ENCODE measurements at regions not wholly inside any gene's neighbourhood (a gene's known extent, or its start where the extent isn't known, plus 50 kb on each side); places are given as distances from the start of the nearest gene placed in this dataset.
A peak's percentile ranks its signal among the peaks of the same experiment; 100 is the strongest.
"Not testable (repeated sequence)": the region's sequence is repeated elsewhere in the genome, so short reads cannot be mapped to it uniquely, and the experiment has no call there.

- H3K27ac ChIP-seq (ENCODE audit: low read length), result no peak overlapping the region
- H3K4me1 ChIP-seq (ENCODE audit: control insufficient read depth in 1 of 2, extremely low read depth in 1 of 2, insufficient read depth in 2 of 2, low read length in 2 of 2), result no peaks in the 10 kb centered on the region
- Mint-ChIP-seq H3K9me3 (no peaks in the 10 kb centered on the region), H3K27me3 (peaks cover under 1 to 1% of the 10 kb centered on the region in 2 donors), H3K36me3 (no peaks in the 10 kb centered on the region), H3K4me3 (no peak overlapping the region), H3K4me1 (no peaks in the 10 kb centered on the region), H3K27ac (no peak overlapping the region)
- H3K27me3 ChIP-seq (replicated peaks in 1 of 2; ENCODE audit: control insufficient read depth in 2 of 2, extremely low read depth in 1 of 2, insufficient read depth in 2 of 2, low read length in 1 of 2), result no peaks in the 10 kb centered on the region
- ChIA-PET POLR2A (no interaction called here), CTCF (no interaction called here)
- no peaks in the 10 kb centered on the region for H3K36me3 ChIP-seq (ENCODE audit: control insufficient read depth in 2 of 2, extremely low read depth in 1 of 2, insufficient read depth in 1 of 2, low read length in 1 of 2)
- no peak for ATAC-seq (replicated peaks in 1 of 4)
- no peaks in the 10 kb centered on the region for H3K9me3 ChIP-seq
- WGBS (ENCODE audit: insufficient coverage), result 81% methylated on average over 3 of the region's 3 CpGs
- DNase-seq, result no peak
- no peak overlapping the region for H3K4me3 ChIP-seq (ENCODE audit: control insufficient read depth in 1 of 2, extremely low read depth in 1 of 2, low read length in 1 of 2)
These were observed 82.9 kb upstream of the NAMPT start for GRCh38 chr7:106367664-106368063.

GRCh38 chr7:106367018-106367420, 82.2 kb upstream of the NAMPT start:
- Mint-ChIP-seq H3K4me3 (no peak overlapping the region), H3K27ac (no peak overlapping the region), H3K27me3 (peaks cover 7% of the 10 kb centered on the region in 2 donors), H3K4me1 (no peaks in the 10 kb centered on the region), H3K36me3 (no peaks in the 10 kb centered on the region), H3K9me3 (no peaks in the 10 kb centered on the region)
- DNase-seq, result peak in 2 of 35 experiments; percentile 15 to 22
- Histone ChIP-seq H3K9me3 (no peaks in the 10 kb centered on the region), H3K36me3 (ENCODE audit: control insufficient read depth in 2 of 2, extremely low read depth in 1 of 2, insufficient read depth in 1 of 2, low read length in 1 of 2) (no peaks in the 10 kb centered on the region), H3K27me3 (replicated peaks in 1 of 2; ENCODE audit: control insufficient read depth in 2 of 2, extremely low read depth in 1 of 2, insufficient read depth in 2 of 2, low read length in 1 of 2) (no peaks in the 10 kb centered on the region), H3K27ac (ENCODE audit: low read length) (no peak overlapping the region), H3K4me3 (ENCODE audit: control insufficient read depth in 1 of 2, extremely low read depth in 1 of 2, low read length in 1 of 2) (no peak overlapping the region), H3K4me1 (ENCODE audit: control insufficient read depth in 1 of 2, extremely low read depth in 1 of 2, insufficient read depth in 2 of 2, low read length in 2 of 2) (no peaks in the 10 kb centered on the region)
- ChIA-PET POLR2A (interaction anchor here in 1 of 2 donors (0.6 kb wide), 1 partner anchor 789 kb away, joined by 3 read pairs; no protein-coding TSS in a partner anchor), CTCF (no interaction called here)
- WGBS (ENCODE audit: insufficient coverage), result 70% methylated on average over 3 of the region's 3 CpGs
- ATAC-seq (replicated peaks in 1 of 4), result no peak

- H3K27ac Mint-ChIP-seq, result no peak overlapping the region
- no peaks in the 10 kb centered on the region for H3K27me3 ChIP-seq (replicated peaks in 1 of 2; ENCODE audit: control insufficient read depth in 2 of 2, extremely low read depth in 1 of 2, insufficient read depth in 2 of 2, low read length in 1 of 2)
- no peaks in the 10 kb centered on the region for H3K9me3 ChIP-seq
- peaks cover 19 to 21% of the 10 kb centered on the region in 2 donors for H3K27me3 Mint-ChIP-seq
- no peak overlapping the region for H3K4me3 ChIP-seq (ENCODE audit: control insufficient read depth in 1 of 2, extremely low read depth in 1 of 2, low read length in 1 of 2)
- DNase-seq (peak in 2 of 35 experiments; percentile 6 to 10), ATAC-seq (replicated peaks in 1 of 4) (no peak)
- no peaks in the 10 kb centered on the region for H3K36me3 Mint-ChIP-seq
- H3K4me1 ChIP-seq (ENCODE audit: control insufficient read depth in 1 of 2, extremely low read depth in 1 of 2, insufficient read depth in 2 of 2, low read length in 2 of 2), result no peaks in the 10 kb centered on the region
- ChIA-PET POLR2A (no interaction called here), CTCF (interaction anchor here in 1 of 2 donors (0.7 kb wide), 1 partner anchor 143 kb away, joined by 8 read pairs; no protein-coding TSS in a partner anchor)
- H3K9me3 Mint-ChIP-seq, result no peaks in the 10 kb centered on the region
- WGBS (ENCODE audit: insufficient coverage), result 57% methylated on average over 2 of the region's 3 CpGs
- H3K36me3 ChIP-seq (ENCODE audit: control insufficient read depth in 2 of 2, extremely low read depth in 1 of 2, insufficient read depth in 1 of 2, low read length in 1 of 2), result no peaks in the 10 kb centered on the region
- no peak overlapping the region for H3K4me3 Mint-ChIP-seq
- H3K4me1 Mint-ChIP-seq, result no peaks in the 10 kb centered on the region
- no peak overlapping the region for H3K27ac ChIP-seq (ENCODE audit: low read length)
These were observed 80.6 kb upstream of the NAMPT start for GRCh38 chr7:106365252-106366005.

- H3K4me3 ChIP-seq (ENCODE audit: control insufficient read depth in 1 of 2, extremely low read depth in 1 of 2, low read length in 1 of 2); H3K27ac Mint-ChIP-seq; H3K9me3 Mint-ChIP-seq; H3K36me3 ChIP-seq (ENCODE audit: control insufficient read depth in 2 of 2, extremely low read depth in 1 of 2, insufficient read depth in 1 of 2, low read length in 1 of 2); ATAC-seq (replicated peaks in 1 of 4); H3K36me3 Mint-ChIP-seq; DNase-seq; H3K27me3 ChIP-seq (replicated peaks in 1 of 2; ENCODE audit: control insufficient read depth in 2 of 2, extremely low read depth in 1 of 2, insufficient read depth in 2 of 2, low read length in 1 of 2); H3K9me3 ChIP-seq; H3K4me3 Mint-ChIP-seq; CTCF ChIA-PET; H3K27ac ChIP-seq (ENCODE audit: low read length); H3K4me1 Mint-ChIP-seq; POLR2A ChIA-PET; H3K4me1 ChIP-seq (ENCODE audit: control insufficient read depth in 1 of 2, extremely low read depth in 1 of 2, insufficient read depth in 2 of 2, low read length in 2 of 2): not testable (repeated sequence)
- H3K27me3 Mint-ChIP-seq, result peaks cover 29 to 30% of the 10 kb centered on the region in 2 donors
- no CpG with 5 or more reads among the region's 2 CpGs for WGBS (ENCODE audit: insufficient coverage)
These were observed 77.7 kb upstream of the NAMPT start for GRCh38 chr7:106362507-106362906.

- Mint-ChIP-seq H3K27ac (no peak overlapping the region), H3K4me3 (no peak overlapping the region), H3K36me3 (no peaks in the 10 kb centered on the region), H3K4me1 (no peaks in the 10 kb centered on the region), H3K27me3 (peaks cover 30 to 53% of the 10 kb centered on the region in 2 donors), H3K9me3 (peaks cover 0 to 6% (median 0%) of the 10 kb centered on the region in 3 donors)
- DNase-seq (no peak), ATAC-seq (replicated peaks in 1 of 4) (no peak)
- H3K27ac ChIP-seq (ENCODE audit: low read length), result no peak overlapping the region
- H3K9me3 ChIP-seq, result no peaks in the 10 kb centered on the region
- H3K4me1 ChIP-seq (ENCODE audit: control insufficient read depth in 1 of 2, extremely low read depth in 1 of 2, insufficient read depth in 2 of 2, low read length in 2 of 2), result no peaks in the 10 kb centered on the region
- no peak overlapping the region for H3K4me3 ChIP-seq (ENCODE audit: control insufficient read depth in 1 of 2, extremely low read depth in 1 of 2, low read length in 1 of 2)
- POLR2A ChIA-PET, result no interaction called here
- no peaks in the 10 kb centered on the region for H3K36me3 ChIP-seq (ENCODE audit: control insufficient read depth in 2 of 2, extremely low read depth in 1 of 2, insufficient read depth in 1 of 2, low read length in 1 of 2)
- no CpG with 5 or more reads among the region's 2 CpGs for WGBS (ENCODE audit: insufficient coverage)
- no peaks in the 10 kb centered on the region for H3K27me3 ChIP-seq (replicated peaks in 1 of 2; ENCODE audit: control insufficient read depth in 2 of 2, extremely low read depth in 1 of 2, insufficient read depth in 2 of 2, low read length in 1 of 2)
- CTCF ChIA-PET, result no interaction called here
These were observed 73.4 kb upstream of the NAMPT start for GRCh38 chr7:106358103-106358663.

GRCh38 chr7:106357675-106358074, 72.9 kb upstream of the NAMPT start:
- 60% methylated on average over 1 of the region's 4 CpGs for WGBS (ENCODE audit: insufficient coverage)
- CTCF ChIA-PET, result no interaction called here
- H3K27me3 Mint-ChIP-seq, result peaks cover 30 to 54% of the 10 kb centered on the region in 2 donors

More at GRCh38 chr7:106357675-106358074, 72.9 kb upstream of the NAMPT start:
- H3K27me3 ChIP-seq (replicated peaks in 1 of 2; ENCODE audit: control insufficient read depth in 2 of 2, extremely low read depth in 1 of 2, insufficient read depth in 2 of 2, low read length in 1 of 2), result no peaks in the 10 kb centered on the region
- no peak overlapping the region for H3K4me3 ChIP-seq (ENCODE audit: control insufficient read depth in 1 of 2, extremely low read depth in 1 of 2, low read length in 1 of 2)
- Mint-ChIP-seq H3K9me3 (peaks cover 0 to 6% (median 0%) of the 10 kb centered on the region in 3 donors), H3K27ac (no peak overlapping the region), H3K4me1 (no peaks in the 10 kb centered on the region), H3K36me3 (no peaks in the 10 kb centered on the region), H3K4me3 (no peak overlapping the region)
- H3K36me3 ChIP-seq (ENCODE audit: control insufficient read depth in 2 of 2, extremely low read depth in 1 of 2, insufficient read depth in 1 of 2, low read length in 1 of 2), result no peaks in the 10 kb centered on the region
- no peaks in the 10 kb centered on the region for H3K9me3 ChIP-seq
- no peaks in the 10 kb centered on the region for H3K4me1 ChIP-seq (ENCODE audit: control insufficient read depth in 1 of 2, extremely low read depth in 1 of 2, insufficient read depth in 2 of 2, low read length in 2 of 2)
- POLR2A ChIA-PET, result no interaction called here
- no peak overlapping the region for H3K27ac ChIP-seq (ENCODE audit: low read length)
- DNase-seq, result no peak
- ATAC-seq (replicated peaks in 1 of 4), result no peak

All from T-cell (primary cell).